ENCODE measurements at regions not wholly inside any gene's neighbourhood (a gene's known extent, or its start where the extent isn't known, plus 50 kb on each side); places are given as distances from the start of the nearest gene placed in this dataset.

- TF ChIP-seq CTCF (IDR thresholded peaks at IDR 0.05) (no peak), POLR2A (IDR thresholded peaks at IDR 0.05) (no peak)
Observed at GRCh38 chr5:174828804-174829510, 104.6 kb downstream of the MSX2 start.

All from breast epithelium (tissue), 3 donors.